Gastrocnemius medialis (tissue), 4 donors: ENCODE measurements at regions not wholly inside any gene's neighbourhood (a gene's known extent, or its start where the extent isn't known, plus 50 kb on each side); places are given as distances from the start of the nearest gene placed in this dataset.

Source experiments
- POLR2A ChIP-seq, 2 donors: fragments of 450-650 bp; IDR thresholded peaks; one replicate each; pipeline ENCODE4 v1.6.1; 2017; ENCODE audit warnings: antibody characterized with exemption in 2 of 2, mild to moderate bottlenecking in 2 of 2, moderate library complexity in 2 of 2
- TF ChIP-seq, protein P1 (sequence below), 5 experiments: fragments of 450-650 bp in 3 of 5; fragments of 200-600 bp in 2 of 5; sonication (generic) in 2 of 5; IDR thresholded peaks in 4 of 5; conservative IDR thresholded peaks in 1 of 5; 1 replicate in 4 of 5; 2 replicates in 1 of 5; pipeline ENCODE4 v1.5.1; 2016 to 2019; ENCODE audit warnings: antibody characterized with exemption in 5 of 5, mild to moderate bottlenecking in 3 of 5, moderate library complexity in 3 of 5

- TF ChIP-seq, protein P1, sequence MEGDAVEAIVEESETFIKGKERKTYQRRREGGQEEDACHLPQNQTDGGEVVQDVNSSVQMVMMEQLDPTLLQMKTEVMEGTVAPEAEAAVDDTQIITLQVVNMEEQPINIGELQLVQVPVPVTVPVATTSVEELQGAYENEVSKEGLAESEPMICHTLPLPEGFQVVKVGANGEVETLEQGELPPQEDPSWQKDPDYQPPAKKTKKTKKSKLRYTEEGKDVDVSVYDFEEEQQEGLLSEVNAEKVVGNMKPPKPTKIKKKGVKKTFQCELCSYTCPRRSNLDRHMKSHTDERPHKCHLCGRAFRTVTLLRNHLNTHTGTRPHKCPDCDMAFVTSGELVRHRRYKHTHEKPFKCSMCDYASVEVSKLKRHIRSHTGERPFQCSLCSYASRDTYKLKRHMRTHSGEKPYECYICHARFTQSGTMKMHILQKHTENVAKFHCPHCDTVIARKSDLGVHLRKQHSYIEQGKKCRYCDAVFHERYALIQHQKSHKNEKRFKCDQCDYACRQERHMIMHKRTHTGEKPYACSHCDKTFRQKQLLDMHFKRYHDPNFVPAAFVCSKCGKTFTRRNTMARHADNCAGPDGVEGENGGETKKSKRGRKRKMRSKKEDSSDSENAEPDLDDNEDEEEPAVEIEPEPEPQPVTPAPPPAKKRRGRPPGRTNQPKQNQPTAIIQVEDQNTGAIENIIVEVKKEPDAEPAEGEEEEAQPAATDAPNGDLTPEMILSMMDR (IDR thresholded peaks at IDR 0.05 in 4 of 5, conservative IDR thresholded peaks at IDR 0.05 in 1 of 5) = no peak
- no peak for TF ChIP-seq POLR2A (IDR thresholded peaks at IDR 0.05)
These were observed 745.9 kb upstream of the SLC8A1 start for GRCh38 chr2:41197781-41198180.
